Neuron (in vitro differentiated cells): ENCODE measurements at regions not wholly inside any gene's neighbourhood (a gene's known extent, or its start where the extent isn't known, plus 50 kb on each side); places are given as distances from the start of the nearest gene placed in this dataset.

Experiments used
- H2AFZ ChIP-seq: one replicate; pipeline ENCODE4 v1.6.1; 2013; ENCODE audit warnings: low read depth, mild to moderate bottlenecking, inconsistent platforms, low read length, moderate library complexity
- H3K27me3 ChIP-seq: one replicate; pipeline ENCODE4 v1.6.1; 2013; ENCODE audit warnings: low read length; ENCODE audit not compliant: insufficient read depth
- H3K36me3 ChIP-seq: one replicate; pipeline ENCODE4 v1.6.1; 2013; ENCODE audit warnings: low read length; ENCODE audit not compliant: insufficient read depth
- H3K4me1 ChIP-seq: one replicate; pipeline ENCODE4 v1.6.1; 2013; ENCODE audit warnings: low read length; ENCODE audit not compliant: insufficient read depth
- H3K4me3 ChIP-seq: 2 replicates; pipeline ENCODE4 v1.5.1; 2013; ENCODE audit warnings: mild to moderate bottlenecking, low read length, moderate library complexity
- H3K9me3 ChIP-seq: one replicate; pipeline ENCODE4 v1.6.1; 2013; ENCODE audit warnings: low read length

DNA sequence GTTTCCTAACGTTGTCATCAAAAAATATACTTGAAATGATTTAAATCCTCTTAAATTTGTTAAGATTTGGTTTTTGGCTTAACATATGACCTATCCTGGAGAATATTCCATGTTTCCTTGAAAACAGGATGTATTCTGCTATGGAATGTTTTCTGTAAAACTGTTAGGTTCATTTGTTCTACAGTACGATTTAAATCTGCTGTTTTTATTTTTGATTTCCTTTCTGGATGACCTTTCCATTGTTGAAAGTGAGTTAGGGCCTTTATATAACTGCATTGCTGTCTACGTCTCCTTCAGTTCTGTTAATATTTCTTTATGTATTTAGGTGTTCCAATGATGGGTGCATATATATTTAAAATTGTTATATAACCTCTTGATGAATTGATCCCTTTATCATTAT lies 465.3 kb upstream of the ALCAM start:
- Histone ChIP-seq H3K4me3 (no peak overlapping the region), H3K9me3 (peaks cover 5% of the 10 kb centered on the region), H3K36me3 (no peaks in the 10 kb centered on the region), H2AFZ (no peak overlapping the region), H3K27me3 (no peaks in the 10 kb centered on the region), H3K4me1 (no peaks in the 10 kb centered on the region)

DNA sequence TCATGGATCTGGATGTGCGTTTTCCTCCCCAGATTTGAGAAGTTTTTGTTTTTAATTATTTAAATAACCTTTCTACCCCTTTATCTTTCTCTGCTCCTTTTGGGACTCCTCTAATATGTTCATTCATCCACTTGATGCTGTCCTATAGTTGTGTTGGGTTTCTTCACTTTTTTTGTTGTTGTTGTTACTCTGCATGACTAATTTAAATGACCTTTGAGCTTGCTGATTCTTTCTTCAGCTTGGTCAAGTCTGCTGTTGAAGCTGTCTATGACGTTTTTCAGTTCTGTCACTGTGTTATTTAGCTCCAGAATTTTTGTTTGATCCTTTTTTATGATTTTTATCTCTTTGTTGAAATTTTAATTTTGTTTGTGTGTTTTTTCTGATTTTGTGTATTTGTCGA lies 463.6 kb upstream of the ALCAM start:
- Histone ChIP-seq H3K4me3 (no peak overlapping the region), H3K36me3 (no peaks in the 10 kb centered on the region), H2AFZ (no peak overlapping the region), H3K9me3 (peaks cover 5% of the 10 kb centered on the region), H3K4me1 (no peaks in the 10 kb centered on the region), H3K27me3 (no peaks in the 10 kb centered on the region)

DNA sequence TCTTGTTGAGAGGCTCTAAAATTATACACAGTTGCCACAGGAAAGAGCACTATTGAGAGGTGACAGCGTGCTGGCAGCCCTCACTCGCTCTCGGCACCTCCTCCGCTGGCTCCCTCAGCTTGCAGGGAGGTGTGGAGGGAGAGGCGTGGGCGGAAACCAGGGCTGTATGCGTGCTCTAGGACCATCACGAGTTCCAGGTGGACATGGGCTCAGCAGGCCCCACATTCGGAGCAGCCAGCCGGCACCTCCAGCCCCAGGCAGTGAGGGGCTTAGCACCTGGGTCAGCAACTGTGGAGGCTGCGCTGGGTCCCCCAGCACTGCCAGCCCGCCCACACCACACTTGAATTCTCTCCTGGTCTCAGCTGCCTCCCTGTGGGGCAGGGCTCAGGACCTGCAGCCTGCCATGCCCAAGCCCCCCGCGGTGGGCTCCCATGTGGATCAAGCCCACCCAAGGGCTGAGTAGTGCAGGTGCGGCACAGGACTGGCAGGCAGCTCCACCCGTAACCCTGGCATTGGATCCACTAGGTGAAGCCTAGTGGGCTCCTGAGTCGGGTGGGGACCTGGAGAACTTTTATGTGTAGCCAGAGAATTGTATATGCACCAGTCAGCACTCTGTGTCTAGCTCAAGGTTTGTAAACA lies 460.6 kb upstream of the ALCAM start:
- Histone ChIP-seq H3K36me3 (no peaks in the 10 kb centered on the region), H3K4me3 (no peak overlapping the region)

DNA sequence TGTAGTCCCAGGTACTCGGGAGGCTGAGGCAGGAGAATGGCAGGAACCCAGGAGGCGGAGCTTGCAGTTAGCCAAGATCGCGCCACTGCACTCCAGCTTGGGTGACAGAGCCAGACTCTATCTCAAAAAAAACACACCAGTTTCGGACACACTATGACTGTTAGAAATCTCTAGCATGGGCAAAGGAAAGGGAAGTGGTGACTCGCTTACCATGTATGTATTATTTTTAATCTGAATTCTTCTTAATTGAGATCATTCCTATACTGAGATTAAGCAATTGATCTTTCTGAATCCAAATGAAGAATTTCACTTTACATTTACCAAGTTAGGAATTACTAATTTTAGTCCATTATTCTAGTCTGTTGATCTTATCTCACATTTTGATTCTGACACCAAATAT lies 459.2 kb upstream of the ALCAM start:
- Histone ChIP-seq H3K4me3 (no peak overlapping the region), H3K9me3 (peaks cover 5% of the 10 kb centered on the region), H3K27me3 (no peaks in the 10 kb centered on the region), H3K4me1 (peaks cover 9% of the 10 kb centered on the region), H2AFZ (no peak overlapping the region), H3K36me3 (no peaks in the 10 kb centered on the region)

More for the DNA sequence above, 460.6 kb upstream of the ALCAM start:
- H3K4me1 ChIP-seq, result peaks cover 9% of the 10 kb centered on the region
- H3K9me3 ChIP-seq, result peaks cover 5% of the 10 kb centered on the region
- H2AFZ ChIP-seq, result no peak overlapping the region
- no peaks in the 10 kb centered on the region for H3K27me3 ChIP-seq

DNA sequence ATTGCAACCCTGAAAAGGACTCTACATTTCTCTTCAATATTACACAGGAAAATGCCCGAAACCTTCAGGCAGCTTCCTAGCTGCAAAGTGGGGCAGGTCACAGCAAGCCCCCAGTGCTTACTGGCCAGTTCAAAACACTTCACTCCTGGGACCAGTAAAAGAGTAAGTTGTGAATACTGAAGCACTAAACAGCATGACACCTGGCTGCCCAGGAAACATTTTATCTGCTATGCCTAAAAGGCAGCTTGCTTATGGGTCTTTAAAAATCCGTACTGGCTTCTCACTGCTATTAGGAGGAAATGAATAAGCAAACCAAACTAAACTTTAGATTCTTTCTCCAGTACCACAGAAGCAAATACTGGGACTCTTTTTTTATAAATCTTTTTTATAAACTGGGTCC lies 457.9 kb upstream of the ALCAM start:
- no peak overlapping the region for H3K4me3 ChIP-seq
- H3K9me3 ChIP-seq, result peaks cover 3% of the 10 kb centered on the region
- no peaks in the 10 kb centered on the region for H3K27me3 ChIP-seq
- H2AFZ ChIP-seq, result peak overlapping the region; percentile 34
- peaks cover 9% of the 10 kb centered on the region for H3K4me1 ChIP-seq
- no peaks in the 10 kb centered on the region for H3K36me3 ChIP-seq

DNA sequence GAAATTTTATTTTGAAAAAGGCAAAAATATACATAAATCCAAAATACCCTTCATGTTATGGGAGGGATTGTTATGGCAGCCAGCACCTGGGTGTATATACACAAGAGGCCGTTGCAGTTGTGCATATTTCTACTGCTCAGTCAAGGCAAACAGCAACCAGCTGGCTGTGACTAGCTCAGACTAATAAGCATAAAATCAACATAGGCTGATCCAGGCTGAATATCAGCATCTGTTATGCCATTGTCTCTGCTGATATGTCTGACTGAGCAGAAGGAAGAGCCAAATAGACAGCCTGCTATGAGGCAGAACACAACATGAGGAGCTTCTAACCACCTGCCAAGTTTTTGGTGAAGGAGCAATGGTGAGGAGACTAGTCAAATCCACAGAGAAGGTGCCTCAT lies 457.5 kb upstream of the ALCAM start:
- H2AFZ ChIP-seq, result peak overlapping the region; percentile 34
- H3K36me3 ChIP-seq, result no peaks in the 10 kb centered on the region
- no peak overlapping the region for H3K4me3 ChIP-seq
- H3K4me1 ChIP-seq, result peaks cover 9% of the 10 kb centered on the region
- no peaks in the 10 kb centered on the region for H3K9me3 ChIP-seq
- H3K27me3 ChIP-seq, result no peaks in the 10 kb centered on the region

DNA sequence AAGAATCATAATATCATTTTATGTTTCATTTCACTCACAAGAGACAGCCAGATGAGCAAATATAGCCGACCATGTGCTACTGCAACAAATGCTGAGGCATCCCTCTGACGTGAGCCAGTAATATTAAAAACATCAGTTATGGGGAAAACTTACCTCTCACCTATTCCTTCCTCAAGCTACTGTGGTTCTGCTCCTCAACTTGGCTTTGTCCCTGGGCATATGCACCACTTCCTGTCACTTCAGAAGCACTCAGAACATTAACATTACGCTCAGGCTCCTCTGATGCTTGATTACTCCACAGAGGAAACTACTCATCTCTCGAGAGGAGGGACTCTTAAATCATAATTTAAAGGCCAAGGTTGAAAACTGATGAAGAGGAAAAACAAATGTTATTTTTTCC lies 457.0 kb upstream of the ALCAM start:
- Histone ChIP-seq H2AFZ (peak overlapping the region; percentile 34), H3K4me3 (no peak overlapping the region)

DNA sequence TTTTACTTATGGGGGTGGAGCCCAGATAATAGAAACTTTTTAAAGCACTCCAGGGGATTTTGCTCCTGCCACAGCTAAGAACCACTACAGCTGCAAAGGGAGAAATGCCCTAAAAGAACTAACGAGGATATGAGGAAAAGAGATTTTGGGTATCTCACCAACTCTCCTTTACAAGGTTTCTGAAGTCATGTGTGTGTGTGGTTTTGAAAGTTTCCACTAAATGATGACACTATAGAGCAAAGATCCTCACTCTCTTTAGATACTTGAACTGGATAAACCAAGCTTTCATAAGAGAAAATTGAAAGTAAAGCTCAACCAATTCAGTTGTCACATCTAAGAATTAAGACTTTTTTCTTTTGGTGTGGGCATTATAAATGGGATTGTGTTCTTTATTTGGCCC lies 455.3 kb upstream of the ALCAM start:
- Histone ChIP-seq H2AFZ (no peak overlapping the region), H3K4me3 (no peak overlapping the region), H3K36me3 (no peaks in the 10 kb centered on the region), H3K9me3 (no peaks in the 10 kb centered on the region), H3K4me1 (peaks cover 11% of the 10 kb centered on the region), H3K27me3 (no peaks in the 10 kb centered on the region)

More for the DNA sequence above, 457.0 kb upstream of the ALCAM start:
- Histone ChIP-seq H3K4me1 (peaks cover 9% of the 10 kb centered on the region), H3K36me3 (no peaks in the 10 kb centered on the region), H3K9me3 (no peaks in the 10 kb centered on the region), H3K27me3 (no peaks in the 10 kb centered on the region)

DNA sequence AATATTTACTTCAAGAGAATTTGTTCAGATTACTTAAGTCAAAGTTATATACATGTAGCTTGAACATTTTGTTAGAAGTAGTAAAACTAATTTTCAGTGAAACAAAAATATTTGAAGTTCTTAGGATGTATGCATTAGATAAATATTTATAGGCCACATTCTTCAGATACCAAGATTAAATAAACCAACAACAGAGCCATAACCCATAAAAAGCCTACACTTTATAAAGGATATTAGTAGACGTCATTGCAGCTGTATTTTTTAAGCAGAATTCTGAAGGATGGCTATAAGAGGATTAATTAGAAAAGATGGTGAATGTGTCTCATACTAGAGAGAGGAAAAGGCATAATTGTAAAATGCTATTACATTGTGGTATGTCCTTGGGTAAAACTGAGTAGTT lies 449.7 kb upstream of the ALCAM start:
- Histone ChIP-seq H3K4me1 (peaks cover 2% of the 10 kb centered on the region), H3K9me3 (no peaks in the 10 kb centered on the region)

DNA sequence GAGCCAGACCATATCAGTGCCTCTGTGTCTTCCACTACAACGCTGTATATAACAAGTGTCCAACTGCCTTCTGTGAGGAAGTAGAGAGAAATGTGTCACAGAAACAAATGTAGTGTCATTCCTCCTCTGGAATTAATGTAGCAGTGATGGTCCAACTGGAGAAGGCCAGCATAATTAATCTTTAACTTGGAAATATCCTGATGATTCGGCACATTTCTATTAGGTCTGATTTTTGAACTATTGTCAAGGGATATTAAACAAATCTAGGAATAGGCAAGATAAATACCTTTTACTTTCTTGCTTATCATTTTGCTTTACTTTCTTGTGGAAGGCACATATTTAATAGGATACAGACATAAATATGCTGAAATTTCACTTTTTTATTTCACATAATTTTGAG lies 446.2 kb upstream of the ALCAM start:
- H3K9me3 ChIP-seq, result peaks cover 3% of the 10 kb centered on the region
- H3K36me3 ChIP-seq, result no peaks in the 10 kb centered on the region
- no peak overlapping the region for H3K4me3 ChIP-seq
- H3K4me1 ChIP-seq, result no peaks in the 10 kb centered on the region
- H3K27me3 ChIP-seq, result no peaks in the 10 kb centered on the region
- no peak overlapping the region for H2AFZ ChIP-seq

More for the DNA sequence above, 449.7 kb upstream of the ALCAM start:
- H3K36me3 ChIP-seq, result no peaks in the 10 kb centered on the region
- no peak overlapping the region for H3K4me3 ChIP-seq
- H2AFZ ChIP-seq, result no peak overlapping the region
- H3K27me3 ChIP-seq, result no peaks in the 10 kb centered on the region

DNA sequence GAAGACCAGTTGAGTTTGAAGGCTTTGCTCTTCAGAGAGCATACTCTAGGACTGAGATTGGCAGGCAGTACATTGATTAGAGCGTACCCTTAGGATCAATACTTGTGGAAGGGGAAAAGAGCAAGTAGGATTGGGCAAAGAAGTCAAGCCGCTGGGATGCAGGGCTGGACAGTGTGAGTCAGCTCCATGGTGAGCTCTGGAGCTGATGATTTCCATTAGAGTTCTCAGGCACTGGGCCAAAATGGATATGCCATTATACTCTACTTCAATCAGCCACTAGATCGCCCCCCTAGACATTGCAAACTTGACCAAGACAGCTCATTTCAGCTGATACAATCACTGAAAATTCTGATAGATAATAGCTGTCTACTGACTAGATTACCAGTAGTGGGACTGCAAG lies 432.7 kb upstream of the ALCAM start:
- Histone ChIP-seq H2AFZ (no peak overlapping the region), H3K4me3 (no peak overlapping the region), H3K9me3 (no peaks in the 10 kb centered on the region), H3K27me3 (no peaks in the 10 kb centered on the region), H3K36me3 (no peaks in the 10 kb centered on the region), H3K4me1 (no peaks in the 10 kb centered on the region)

DNA sequence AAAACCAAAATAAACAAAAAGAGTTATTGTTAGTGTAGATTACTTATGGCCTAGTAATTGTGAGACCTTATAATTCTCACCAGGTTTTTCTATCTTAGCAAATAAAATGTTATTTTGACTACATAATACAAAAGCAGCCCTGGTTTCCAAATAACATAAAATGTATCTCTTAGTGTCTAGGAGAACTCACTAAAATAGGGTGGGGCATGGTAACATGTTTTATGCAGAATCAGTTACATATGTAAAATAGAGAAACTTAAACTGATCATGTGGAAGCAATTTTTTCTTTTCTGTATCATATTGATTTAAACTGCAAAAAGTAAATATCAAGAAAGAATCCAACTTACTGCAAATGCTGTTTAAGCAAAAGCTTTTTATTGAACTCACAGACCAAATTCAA lies 431.1 kb upstream of the ALCAM start:
- Histone ChIP-seq H3K27me3 (no peaks in the 10 kb centered on the region), H3K36me3 (no peaks in the 10 kb centered on the region), H2AFZ (no peak overlapping the region), H3K4me1 (no peaks in the 10 kb centered on the region), H3K9me3 (no peaks in the 10 kb centered on the region), H3K4me3 (no peak overlapping the region)

DNA sequence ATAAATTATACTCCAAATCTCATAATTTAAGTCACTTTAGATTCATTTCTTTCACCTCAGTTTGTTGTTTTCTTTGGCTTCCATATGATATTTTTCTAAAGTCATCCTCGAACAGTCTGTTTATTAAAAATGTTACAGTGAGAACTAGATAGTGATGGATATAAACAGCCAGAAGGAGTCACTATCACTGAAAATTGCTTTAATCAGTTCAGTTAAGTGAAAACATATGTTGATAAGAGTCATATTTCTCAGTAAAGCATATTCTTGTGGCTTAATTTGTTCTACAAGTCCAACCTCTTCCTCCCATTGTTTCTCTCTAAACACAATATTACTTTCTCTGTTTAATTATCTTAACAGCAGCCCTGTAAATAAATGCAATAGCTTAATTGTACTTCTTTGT lies 427.5 kb upstream of the ALCAM start:
- no peak overlapping the region for H3K4me3 ChIP-seq
- H3K9me3 ChIP-seq, result no peaks in the 10 kb centered on the region
- H3K4me1 ChIP-seq, result peaks cover under 1% of the 10 kb centered on the region
- H3K36me3 ChIP-seq, result no peaks in the 10 kb centered on the region
- H2AFZ ChIP-seq, result no peak overlapping the region
- no peaks in the 10 kb centered on the region for H3K27me3 ChIP-seq

DNA sequence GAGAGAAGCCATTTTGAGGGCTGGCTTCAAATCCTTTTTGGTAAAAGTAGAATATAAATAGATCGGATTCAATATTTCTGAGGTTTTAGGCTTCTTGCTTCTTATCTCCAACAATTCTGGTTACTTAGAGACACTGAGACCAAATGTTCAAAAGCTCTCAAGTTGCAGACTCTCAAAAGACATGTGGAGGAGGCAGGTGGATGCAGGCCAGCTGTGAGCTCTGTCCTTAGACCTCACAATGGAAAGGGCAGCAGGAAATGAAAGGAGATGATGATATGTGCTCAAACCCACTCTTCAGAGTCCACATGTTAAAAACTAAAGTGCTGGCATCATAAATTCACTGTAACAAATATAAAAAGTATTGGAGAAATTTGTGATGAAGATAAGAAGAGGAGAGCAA lies 424.9 kb upstream of the ALCAM start:
- Histone ChIP-seq H3K36me3 (no peaks in the 10 kb centered on the region), H3K27me3 (no peaks in the 10 kb centered on the region), H3K4me1 (peaks cover 6% of the 10 kb centered on the region), H3K9me3 (no peaks in the 10 kb centered on the region), H3K4me3 (no peak overlapping the region), H2AFZ (peak overlapping the region; percentile 16)
